HepG2 (cell line): ENCODE measurements at regions not wholly inside any gene's neighbourhood (a gene's known extent, or its start where the extent isn't known, plus 50 kb on each side); places are given as distances from the start of the nearest gene placed in this dataset.

ENCODE experiments used
- FOXP1 ChIP-seq, 2 experiments: fragments of 450-650 bp in 1 of 2; IDR thresholded peaks; 2 replicates each; pipeline ENCODE4 v1.6.1; 2017 to 2018; ENCODE audit warnings: antibody characterized with exemption in 1 of 2
- FOXP4 ChIP-seq: sonication (generic); formaldehyde crosslinking; IDR thresholded peaks from 2 replicates; pipeline ENCODE4 v1.4.0; 2020; ENCODE audit warnings: missing genetic modification reagents
- NCOA5 ChIP-seq: sonication (generic); formaldehyde crosslinking; IDR thresholded peaks from 2 replicates; pipeline ENCODE4 v1.4.0; 2020; ENCODE audit warnings: missing genetic modification reagents
- NFE2L2 ChIP-seq: fragments of 150-350 bp; IDR thresholded peaks from 2 replicates; pipeline ENCODE4 v1.6.1; 2014; ENCODE audit warnings: low read length
- NKX3-1 ChIP-seq: sonication (generic); formaldehyde crosslinking; IDR thresholded peaks from 2 replicates; pipeline ENCODE4 v1.5.0; 2020; ENCODE audit warnings: missing genetic modification reagents
- NONO ChIP-seq, 2 experiments: fragments of 450-650 bp in 1 of 2; sonication (generic) in 1 of 2; formaldehyde crosslinking in 1 of 2; IDR thresholded peaks in 1 of 2; conservative IDR thresholded peaks in 1 of 2; 2 replicates each; pipeline versions ENCODE4 v1.6.1 to v1.8.0; 2017 to 2022; ENCODE audit warnings: mild to moderate bottlenecking in 1 of 2, missing genetic modification reagents in 1 of 2, moderate library complexity in 1 of 2
- NR0B2 ChIP-seq: sonication (generic); formaldehyde crosslinking; IDR thresholded peaks from 2 replicates; pipeline ENCODE4 v1.4.0; 2020; ENCODE audit warnings: mild to moderate bottlenecking, missing genetic modification reagents
- RCOR2 ChIP-seq: IDR thresholded peaks from 2 replicates; pipeline ENCODE4 v1.6.1; 2016; ENCODE audit warnings: missing biosample characterization, missing genetic modification reagents
- SP140L ChIP-seq: sonication (generic); formaldehyde crosslinking; IDR thresholded peaks from 2 replicates; pipeline ENCODE4 v1.4.0; 2020; ENCODE audit warnings: missing genetic modification reagents, borderline replicate concordance
- SRF ChIP-seq: IDR thresholded peaks from 2 replicates; pipeline ENCODE4 v1.6.1; 2011; ENCODE audit warnings: mild to moderate bottlenecking, low read depth, low read length, moderate library complexity
- UBTF ChIP-seq: sonication (generic); formaldehyde crosslinking; IDR thresholded peaks from 2 replicates; pipeline ENCODE4 v1.4.0; 2020; ENCODE audit warnings: mild to moderate bottlenecking, missing genetic modification reagents
- ZNF407 ChIP-seq: sonication (generic); formaldehyde crosslinking; IDR thresholded peaks from one replicate; pipeline ENCODE4 v1.5.1; 2020; ENCODE audit warnings: mild to moderate bottlenecking, missing genetic modification reagents; ENCODE audit errors: not compliant biosample characterization
- ZNF549 ChIP-seq: sonication (generic); formaldehyde crosslinking; IDR thresholded peaks from 2 replicates; pipeline ENCODE4 v1.5.0; 2020; ENCODE audit warnings: missing genetic modification reagents

- TF ChIP-seq UBTF (CRISPR knock-in tag) (no peak), NKX3-1 (CRISPR knock-in tag) (peak; percentile 73; the same call in 1 of the 2 replicates), ZNF549 (CRISPR knock-in tag) (no peak), NR0B2 (CRISPR knock-in tag) (no peak), FOXP1 (IDR thresholded peaks at IDR 0.05) (0 out of 2 replicates have a peak, but pooled peaks have one; percentile 5), FOXP1 (CRISPR knock-in tag; IDR thresholded peaks at IDR 0.05) (peak; percentile 75; the same call in 1 of the 2 replicates), NCOA5 (CRISPR knock-in tag) (no peak), NFE2L2 (peak; percentile 97), SP140L (CRISPR knock-in tag) (no peak), RCOR2 (CRISPR knock-in tag) (peak; percentile 88), NONO (IDR thresholded peaks at IDR 0.05) (no peak), NONO (CRISPR knock-in tag; conservative IDR thresholded peaks at IDR 0.05) (no peak), ZNF407 (CRISPR knock-in tag) (no peak), SRF (no peak), FOXP4 (CRISPR knock-in tag) (peak; percentile 73)
These were observed 64.1 kb downstream of the FAM50B start (continued) for GRCh38 chr6:3913077-3913957.
